Middle frontal gyrus (tissue), 1 donor: ENCODE measurements at regions not wholly inside any gene's neighbourhood (a gene's known extent, or its start where the extent isn't known, plus 50 kb on each side); places are given as distances from the start of the nearest gene placed in this dataset.

Source experiments
- DNase-seq: peaks from one replicate; pipeline ENCODE4 v3.0.0-alpha.2; 2015; ENCODE audit warnings: low spot score; ENCODE audit errors: extremely low spot score

DNA sequence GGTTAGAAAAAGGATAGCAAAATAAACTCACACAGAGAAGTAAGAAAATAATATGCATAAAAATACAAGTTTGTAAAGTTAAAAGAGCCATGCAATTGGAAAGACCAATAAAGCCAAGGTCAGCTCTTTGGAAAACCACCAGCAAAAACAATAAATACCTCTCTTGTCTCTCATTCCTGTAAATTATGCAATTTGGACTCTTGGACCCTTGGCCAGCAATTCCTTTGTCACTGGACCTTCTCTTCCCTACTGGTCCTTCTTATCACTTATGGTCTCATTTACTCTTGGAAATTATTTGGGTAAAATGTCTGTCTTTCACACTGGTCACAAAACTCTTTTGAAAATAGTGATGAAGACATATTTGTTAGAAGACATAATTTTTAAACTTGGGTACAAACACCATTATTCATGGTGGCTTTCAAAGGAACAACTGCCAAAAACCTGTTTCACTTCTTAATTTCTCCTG is 379.5 kb downstream of the TMEM232 start:
- DNase-seq = no peak

- no peak for DNase-seq
Measured at GRCh38 chr5:110347781-110348180, 378.7 kb downstream of the TMEM232 start.

GRCh38 chr5:110351430-110351829 is 375.0 kb downstream of the TMEM232 start:
- no peak for DNase-seq

DNA sequence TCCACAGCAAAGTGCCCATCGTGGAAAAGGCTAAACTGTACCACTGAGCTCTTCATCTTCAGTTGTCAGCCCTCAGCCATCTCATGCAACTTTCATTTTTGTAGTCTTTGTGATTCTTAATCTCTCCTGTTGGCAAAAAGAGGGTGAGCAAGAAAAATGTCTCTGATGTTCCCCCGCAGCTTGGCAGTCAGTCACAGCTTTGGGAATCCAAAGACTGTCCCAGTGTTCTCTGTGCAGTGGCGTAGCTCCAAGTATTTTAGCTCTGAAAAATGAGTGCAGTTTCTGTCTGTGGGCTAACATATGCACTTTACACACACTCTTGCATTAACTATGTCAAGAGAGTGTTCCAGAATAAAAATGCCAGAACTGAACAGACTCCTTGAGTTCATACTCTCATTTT is 372.2 kb downstream of the TMEM232 start:
- DNase-seq = peak; percentile 71

GRCh38 chr5:110354915-110355644 is 371.4 kb downstream of the TMEM232 start:
- no peak for DNase-seq

DNA sequence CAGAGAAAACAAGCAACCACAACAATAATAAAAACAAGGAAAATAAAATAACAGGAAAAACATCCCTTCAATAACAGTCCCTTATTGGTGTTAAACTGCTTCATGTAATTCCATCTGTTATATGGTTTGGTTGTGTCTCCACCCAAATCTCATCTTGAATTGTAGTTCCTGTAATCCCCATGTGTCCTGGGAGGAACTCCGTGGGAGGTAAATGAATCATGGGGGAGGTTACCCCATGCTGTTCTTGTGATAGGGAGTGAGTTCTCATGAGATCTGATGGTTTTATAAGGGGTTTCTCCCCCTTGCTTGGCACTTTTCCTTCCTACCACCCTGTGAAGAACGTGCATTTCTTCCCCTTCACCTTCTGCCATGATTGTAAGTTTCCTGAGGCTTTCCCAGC is 369.8 kb downstream of the TMEM232 start:
- no peak for DNase-seq

DNA sequence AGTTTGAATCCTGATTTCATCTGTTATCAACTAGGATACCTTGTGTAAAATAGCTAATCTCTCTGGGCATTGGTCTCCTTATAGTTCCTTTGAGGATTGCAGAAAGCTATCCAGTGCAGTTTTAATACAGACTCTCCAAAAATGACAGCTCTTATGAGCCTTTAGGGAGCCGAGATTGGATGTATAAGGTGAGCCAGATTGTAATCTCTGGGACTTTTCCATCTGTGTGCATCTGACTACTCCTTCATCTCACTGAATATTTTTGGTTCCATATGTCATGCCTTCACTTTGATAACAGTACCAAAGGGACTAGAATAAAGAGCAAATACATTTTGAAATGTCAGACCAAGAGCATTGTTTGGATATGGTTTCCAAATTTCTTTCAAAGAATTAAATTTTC is 367.2 kb downstream of the TMEM232 start:
- no peak for DNase-seq

DNA sequence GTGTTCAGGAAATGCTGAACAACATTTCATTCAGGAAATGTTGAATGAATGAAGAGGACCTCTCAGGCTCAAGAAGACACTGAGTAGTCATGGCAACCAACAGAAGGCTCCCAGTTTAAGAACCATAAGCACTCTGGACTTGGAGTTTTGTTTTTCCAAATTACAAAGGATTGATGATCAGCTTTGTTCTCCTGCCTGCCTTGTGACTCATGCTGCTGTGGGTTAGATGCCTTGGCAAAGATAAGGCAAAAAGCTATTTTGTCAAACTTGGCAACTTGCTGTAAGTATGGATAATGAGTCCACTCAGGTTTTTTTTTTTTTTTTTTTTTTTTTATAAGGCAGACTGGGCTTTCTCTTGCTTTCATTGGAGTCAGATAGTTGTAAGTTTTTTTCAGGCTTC is 365.0 kb downstream of the TMEM232 start:
- no peak for DNase-seq

DNA sequence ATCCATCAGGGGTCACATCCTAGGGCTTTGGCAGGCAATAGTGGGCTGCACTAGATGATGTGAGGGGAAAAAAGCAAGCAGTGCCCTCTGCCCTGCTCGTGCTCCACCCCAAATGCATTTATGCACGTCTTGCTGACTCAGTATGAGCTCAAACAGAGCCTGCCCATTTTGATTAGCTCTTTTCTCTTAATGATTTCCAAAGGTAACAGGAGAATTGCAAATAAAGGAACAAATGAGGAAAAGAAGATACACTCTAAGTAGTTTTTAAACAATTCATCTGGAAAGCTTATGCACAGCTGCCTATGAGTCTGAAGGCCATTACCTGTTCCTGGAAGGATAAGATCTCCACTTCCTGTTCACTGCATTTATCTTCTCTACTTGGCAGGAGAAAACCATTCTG is 364.2 kb downstream of the TMEM232 start:
- no peak for DNase-seq

DNA sequence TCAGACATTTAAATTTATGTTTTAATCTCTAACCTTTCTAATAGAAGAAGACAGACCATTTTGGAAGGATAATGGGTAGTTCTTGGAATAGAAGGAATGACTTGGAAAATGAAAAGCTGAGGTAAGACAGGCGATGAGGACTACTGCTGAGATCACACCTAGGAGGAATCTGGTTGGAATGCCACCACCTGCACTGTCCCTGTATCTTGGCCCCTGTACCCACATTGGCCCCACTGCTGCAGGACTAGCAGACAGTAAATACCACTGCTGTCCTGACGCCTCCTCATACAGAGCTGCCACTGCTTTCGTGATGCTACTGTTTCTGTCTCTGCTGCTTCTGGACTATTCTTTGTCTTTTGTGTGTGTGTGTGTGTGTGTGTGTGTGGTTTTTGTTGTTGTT is 359.8 kb downstream of the TMEM232 start:
- DNase-seq = no peak
